MM.1S (cell line): ENCODE measurements at regions not wholly inside any gene's neighbourhood (a gene's known extent, or its start where the extent isn't known, plus 50 kb on each side); places are given as distances from the start of the nearest gene placed in this dataset.

Experiments used
- DNase-seq: peaks from one replicate; pipeline ENCODE4 v3.0.0-alpha.2; 2015
- H2AFZ ChIP-seq: fragments of 300-600 bp; sonication (generic); 2 replicates; pipeline ENCODE4 v1.6.0; 2016; ENCODE audit warnings: antibody characterized with exemption, low read length
- H3F3A ChIP-seq: fragments of 300-600 bp; sonication (generic); 2 replicates; pipeline ENCODE4 v1.6.1; 2016; ENCODE audit warnings: mild to moderate bottlenecking, antibody characterized with exemption, low read length, moderate library complexity, mixed read lengths; ENCODE audit not compliant: insufficient read depth
- H3K27ac ChIP-seq: fragments of 300-600 bp; sonication (generic); 2 replicates; pipeline ENCODE4 v1.5.1; 2016; ENCODE audit warnings: mild to moderate bottlenecking, low read length
- H3K27me3 ChIP-seq: fragments of 300-600 bp; sonication (generic); replicated peaks from 2 replicates; pipeline ENCODE4 v1.6.0; 2016; ENCODE audit warnings: low read length; ENCODE audit not compliant: insufficient read depth
- H3K36me3 ChIP-seq: fragments of 300-600 bp; sonication (generic); replicated peaks from 2 replicates; pipeline ENCODE4 v1.6.1; 2016; ENCODE audit warnings: mild to moderate bottlenecking, low read length, mixed read lengths; ENCODE audit not compliant: insufficient read depth
- H3K4me1 ChIP-seq: fragments of 300-600 bp; sonication (generic); 2 replicates; pipeline ENCODE4 v1.6.1; 2016; ENCODE audit warnings: low read length, mixed read lengths
- H3K4me2 ChIP-seq: fragments of 300-600 bp; sonication (generic); 2 replicates; pipeline ENCODE4 v1.6.0; 2016; ENCODE audit warnings: low read depth, low read length
- H3K4me3 ChIP-seq: fragments of 300-600 bp; sonication (generic); 2 replicates; pipeline ENCODE4 v1.5.1; 2016; ENCODE audit warnings: low read length, mixed read lengths
- H3K79me2 ChIP-seq: fragments of 300-600 bp; sonication (generic); 2 replicates; pipeline ENCODE4 v1.6.1; 2016; ENCODE audit warnings: mixed run types, low read length, mixed read lengths
- H3K9ac ChIP-seq: fragments of 300-600 bp; sonication (generic); 2 replicates; pipeline ENCODE4 v1.6.1; 2016; ENCODE audit warnings: low read length, mixed read lengths
- H3K9me2 ChIP-seq: fragments of 300-600 bp; sonication (generic); replicated peaks from 2 replicates; pipeline ENCODE4 v1.6.1; 2016; ENCODE audit warnings: mild to moderate bottlenecking, low read length, mixed read lengths; ENCODE audit not compliant: insufficient read depth
- H3K9me3 ChIP-seq: fragments of 300-600 bp; sonication (generic); replicated peaks from 2 replicates; pipeline ENCODE4 v1.6.1; 2016; ENCODE audit warnings: mild to moderate bottlenecking, low read length, mixed read lengths; ENCODE audit not compliant: insufficient read depth
- H4K20me1 ChIP-seq: fragments of 300-600 bp; sonication (generic); 2 replicates; pipeline ENCODE4 v1.6.1; 2016; ENCODE audit warnings: mild to moderate bottlenecking, low read length, moderate library complexity, mixed read lengths; ENCODE audit not compliant: insufficient read depth
- CTCF ChIP-seq: fragments of 300-600 bp; sonication (generic); IDR thresholded peaks from 2 replicates; pipeline ENCODE4 v1.5.1; 2016; ENCODE audit warnings: antibody characterized with exemption, low read length, mixed read lengths
- EZH2 ChIP-seq: fragments of 300-600 bp; sonication (generic); optimal IDR thresholded peaks from 2 replicates; pipeline ENCODE3; 2017; ENCODE audit warnings: low read depth, mild to moderate bottlenecking, antibody characterized with exemption, low read length, mixed read lengths
- EZH2phosphoT487 ChIP-seq: fragments of 300-600 bp; sonication (generic); IDR thresholded peaks from 2 replicates; pipeline ENCODE4 v1.6.1; 2018; ENCODE audit warnings: antibody characterized with exemption, low read length

DNA sequence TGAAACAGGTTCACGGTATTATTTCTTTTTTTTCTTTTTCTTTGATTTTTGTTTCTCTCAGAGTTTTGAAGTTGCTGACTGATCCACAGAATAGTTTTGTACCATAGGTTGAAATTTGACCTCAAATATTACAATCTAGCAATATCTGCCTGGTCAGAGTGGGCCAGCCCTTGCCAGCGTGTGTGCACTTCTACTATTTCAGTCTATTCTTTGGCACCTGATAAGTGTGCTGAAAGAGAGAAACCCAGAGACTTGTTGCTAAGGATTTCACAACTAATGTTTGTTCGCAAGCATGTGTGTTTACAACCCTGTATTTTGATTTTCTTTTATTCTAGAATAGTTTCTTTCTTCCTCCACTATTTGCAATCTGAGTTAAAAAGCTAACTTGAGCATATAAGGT lies 1125.2 kb upstream of the CNTN5 start:
- no peak overlapping the region for H2AFZ ChIP-seq
- no peak overlapping the region for H3K27ac ChIP-seq
- no peak overlapping the region for H3K4me2 ChIP-seq
- no peaks in the 10 kb centered on the region for H3K4me1 ChIP-seq
- no peak overlapping the region for H3K4me3 ChIP-seq
- H3K79me2 ChIP-seq, result no peaks in the 10 kb centered on the region
- no peaks in the 10 kb centered on the region for H3F3A ChIP-seq
- no peaks in the 10 kb centered on the region for H3K36me3 ChIP-seq
- no peaks in the 10 kb centered on the region for H3K9me2 ChIP-seq
- H3K9me3 ChIP-seq, result no peaks in the 10 kb centered on the region
- no peak for DNase-seq
- no peaks in the 10 kb centered on the region for H3K27me3 ChIP-seq
- H4K20me1 ChIP-seq, result no peaks in the 10 kb centered on the region
- H3K9ac ChIP-seq, result no peak overlapping the region
- TF ChIP-seq CTCF (no peak), EZH2phosphoT487 (no peak), EZH2 (no peak)

- H3K27me3 ChIP-seq, result no peaks in the 10 kb centered on the region
- no peak overlapping the region for H3K27ac ChIP-seq
- no peaks in the 10 kb centered on the region for H3K79me2 ChIP-seq
- H3K4me3 ChIP-seq, result no peak overlapping the region
- H4K20me1 ChIP-seq, result no peaks in the 10 kb centered on the region
- no peak overlapping the region for H3K4me2 ChIP-seq
- H3K4me1 ChIP-seq, result no peaks in the 10 kb centered on the region
- no peaks in the 10 kb centered on the region for H3F3A ChIP-seq
- no peak overlapping the region for H3K9ac ChIP-seq
- no peak for DNase-seq
- H3K9me2 ChIP-seq, result no peaks in the 10 kb centered on the region
- H3K36me3 ChIP-seq, result no peaks in the 10 kb centered on the region
- no peaks in the 10 kb centered on the region for H3K9me3 ChIP-seq
- TF ChIP-seq EZH2phosphoT487 (no peak), EZH2 (no peak), CTCF (no peak)
- no peak overlapping the region for H2AFZ ChIP-seq
Observed at GRCh38 chr11:97902828-97903227, 1117.9 kb upstream of the CNTN5 start.

- H3K27me3 ChIP-seq, result no peaks in the 10 kb centered on the region
- TF ChIP-seq CTCF (no peak), EZH2phosphoT487 (no peak), EZH2 (no peak)
- H3K4me3 ChIP-seq, result no peak overlapping the region
- H3K4me2 ChIP-seq, result no peak overlapping the region
- no peaks in the 10 kb centered on the region for H3F3A ChIP-seq
- H3K4me1 ChIP-seq, result no peaks in the 10 kb centered on the region
- H3K79me2 ChIP-seq, result no peaks in the 10 kb centered on the region
- no peak for DNase-seq
- no peaks in the 10 kb centered on the region for H3K9me3 ChIP-seq
- H3K9ac ChIP-seq, result no peak overlapping the region
- H3K9me2 ChIP-seq, result no peaks in the 10 kb centered on the region
- H3K36me3 ChIP-seq, result no peaks in the 10 kb centered on the region
- no peak overlapping the region for H2AFZ ChIP-seq
- H3K27ac ChIP-seq, result no peak overlapping the region
- no peaks in the 10 kb centered on the region for H4K20me1 ChIP-seq
Observed at GRCh38 chr11:97905101-97905500, 1115.6 kb upstream of the CNTN5 start.

GRCh38 chr11:97905671-97906070 lies 1115.1 kb upstream of the CNTN5 start:
- Histone ChIP-seq H3K4me1 (no peaks in the 10 kb centered on the region), H3K9me3 (no peaks in the 10 kb centered on the region), H3K4me2 (no peak overlapping the region), H3K9me2 (no peaks in the 10 kb centered on the region), H2AFZ (no peak overlapping the region), H4K20me1 (no peaks in the 10 kb centered on the region), H3K4me3 (no peak overlapping the region), H3F3A (no peaks in the 10 kb centered on the region), H3K27ac (no peak overlapping the region), H3K27me3 (no peaks in the 10 kb centered on the region), H3K9ac (no peak overlapping the region), H3K36me3 (no peaks in the 10 kb centered on the region), H3K79me2 (no peaks in the 10 kb centered on the region)
- DNase-seq, result no peak
- TF ChIP-seq CTCF, result no peak
- TF ChIP-seq EZH2phosphoT487, result no peak
- no peak for TF ChIP-seq EZH2
